GM13976 (cell line): ENCODE measurements at regions not wholly inside any gene's neighbourhood (a gene's known extent, or its start where the extent isn't known, plus 50 kb on each side); places are given as distances from the start of the nearest gene placed in this dataset.

ENCODE experiments used
- DNase-seq: peaks from one replicate; pipeline ENCODE4 v3.0.0; 2012; ENCODE audit warnings: low spot score
- CTCF ChIP-seq: IDR thresholded peaks from 2 replicates; pipeline ENCODE4 v1.5.1; 2012; ENCODE audit warnings: borderline replicate concordance, mild to moderate bottlenecking; ENCODE audit not compliant: insufficient read depth; ENCODE audit errors: extremely low read depth, missing control alignments, control extremely low read depth
- in situ Hi-C: fragments of 300-500 bp; cut with MboI; formaldehyde crosslinking; loops from one replicate; pipeline ENCODE4 v1.12.0; 2022; ENCODE audit warnings: low sequenced_read_pairs, mixed read lengths, inconsistent platforms; ENCODE audit not compliant: unreplicated experiment

DNA sequence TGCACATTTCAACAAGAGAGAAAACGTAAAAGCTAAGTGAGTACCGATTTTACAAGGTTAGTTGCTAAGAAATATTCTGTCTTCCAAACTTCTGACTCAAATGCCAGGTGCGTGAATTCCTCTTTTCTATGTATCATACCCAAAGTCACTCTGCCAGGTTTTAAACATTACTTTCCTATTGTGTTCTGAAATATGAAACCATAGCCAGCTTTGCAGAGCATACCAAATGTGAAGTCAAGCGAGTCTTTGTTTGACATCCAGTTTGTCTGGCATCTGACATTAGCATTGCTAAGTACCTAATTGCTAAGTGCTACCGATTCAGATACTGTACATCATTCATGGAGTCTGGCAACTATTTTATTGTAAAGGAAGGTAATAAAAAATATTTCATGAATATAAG lies 321.9 kb upstream of the GALNT5 start:
- TF ChIP-seq CTCF = no peak
- in situ Hi-C loops = no loop called here
- no peak for DNase-seq

GRCh38 chr2:156937430-156937829 lies 320.1 kb upstream of the GALNT5 start:
- in situ Hi-C loops = no loop called here
- no peak for TF ChIP-seq CTCF

DNA sequence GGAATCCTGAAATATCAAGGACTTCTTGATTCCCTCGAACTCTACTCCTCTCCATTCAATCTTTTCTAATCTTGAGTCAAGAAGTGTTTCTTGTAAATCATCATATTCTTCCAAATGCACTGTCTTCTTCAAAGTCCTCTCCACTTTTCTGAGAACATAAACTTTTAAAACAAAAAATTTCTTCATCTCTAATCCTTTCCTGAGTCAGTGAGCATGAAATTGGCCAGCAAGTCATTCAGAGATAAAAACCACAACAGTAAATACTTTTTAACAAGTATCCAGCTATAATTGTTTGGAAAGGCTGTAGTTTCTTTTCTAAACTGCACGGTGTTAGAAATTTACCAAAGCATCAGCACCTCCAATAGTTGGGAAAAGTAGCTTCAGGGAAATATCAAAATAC lies 312.6 kb upstream of the GALNT5 start:
- no peak for TF ChIP-seq CTCF
- in situ Hi-C loops = no loop called here
- no peak for DNase-seq

More at GRCh38 chr2:156937430-156937829, 320.1 kb upstream of the GALNT5 start:
- no peak for DNase-seq

DNA sequence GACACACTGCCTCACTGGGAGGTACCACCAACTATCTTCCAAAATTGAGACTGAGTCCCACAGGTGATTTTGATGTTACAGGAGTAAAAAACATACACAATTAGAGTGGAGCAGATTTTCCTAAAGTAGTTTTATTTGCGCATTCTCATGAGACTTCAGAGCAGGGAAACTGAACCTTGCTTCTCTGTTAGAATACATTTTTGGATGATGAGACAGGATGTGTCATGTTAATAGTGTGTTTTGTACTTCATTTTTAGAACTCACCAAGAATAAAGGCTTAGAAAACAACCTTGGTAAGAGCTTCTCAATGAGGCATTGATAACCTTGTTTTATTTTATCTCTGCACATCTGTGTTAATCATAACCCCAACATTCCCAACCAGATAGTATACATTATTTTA lies 310.2 kb upstream of the GALNT5 start:
- in situ Hi-C loops = no loop called here
- TF ChIP-seq CTCF = no peak
- DNase-seq = no peak

GRCh38 chr2:156955701-156956100 lies 301.8 kb upstream of the GALNT5 start:
- no peak for DNase-seq
- TF ChIP-seq CTCF = no peak
- in situ Hi-C loops = no loop called here

- DNase-seq = no peak
- in situ Hi-C loops = no loop called here
- TF ChIP-seq CTCF = no peak
Measured at GRCh38 chr2:156956161-156956560, 301.3 kb upstream of the GALNT5 start.

GRCh38 chr2:156958374-156958773 lies 299.1 kb upstream of the GALNT5 start:
- in situ Hi-C loops = no loop called here
- no peak for TF ChIP-seq CTCF
- no peak for DNase-seq
